ENCODE measurements at regions not wholly inside any gene's neighbourhood (a gene's known extent, or its start where the extent isn't known, plus 50 kb on each side); places are given as distances from the start of the nearest gene placed in this dataset.

GRCh38 chr1:201624741-201625225, 85.9 kb downstream of the NAV1 start:
- Mint-ChIP-seq H3K36me3 (ENCODE audit: low read depth) (no peaks in the 10 kb centered on the region), H3K9me3 (no peaks in the 10 kb centered on the region), H3K4me3 (no peak overlapping the region), H3K27me3 (ENCODE audit: low read depth) (no peaks in the 10 kb centered on the region), H3K4me1 (ENCODE audit: low read depth) (no peaks in the 10 kb centered on the region), H3K27ac (no peak overlapping the region)

GRCh38 chr1:201625226-201625761, 86.4 kb downstream of the NAV1 start:
- Mint-ChIP-seq H3K27me3 (ENCODE audit: low read depth) (no peaks in the 10 kb centered on the region), H3K27ac (no peak overlapping the region), H3K9me3 (no peaks in the 10 kb centered on the region), H3K36me3 (ENCODE audit: low read depth) (no peaks in the 10 kb centered on the region), H3K4me1 (ENCODE audit: low read depth) (no peaks in the 10 kb centered on the region), H3K4me3 (no peak overlapping the region)

GRCh38 chr1:201625851-201626251, 86.9 kb downstream of the NAV1 start:
- no peak overlapping the region for H3K4me3 Mint-ChIP-seq
- H3K36me3 Mint-ChIP-seq (ENCODE audit: low read depth): no peaks in the 10 kb centered on the region
- H3K9me3 Mint-ChIP-seq: no peaks in the 10 kb centered on the region
- H3K4me1 Mint-ChIP-seq (ENCODE audit: low read depth): no peaks in the 10 kb centered on the region
- no peak overlapping the region for H3K27ac Mint-ChIP-seq
- H3K27me3 Mint-ChIP-seq (ENCODE audit: low read depth): no peaks in the 10 kb centered on the region

- Mint-ChIP-seq H3K27me3 (ENCODE audit: low read depth) (no peaks in the 10 kb centered on the region), H3K4me1 (ENCODE audit: low read depth) (no peaks in the 10 kb centered on the region), H3K27ac (no peak overlapping the region), H3K4me3 (no peak overlapping the region), H3K9me3 (no peaks in the 10 kb centered on the region), H3K36me3 (ENCODE audit: low read depth) (no peaks in the 10 kb centered on the region)
These were observed 87.8 kb downstream of the NAV1 start for GRCh38 chr1:201626629-201627275.

- Mint-ChIP-seq H3K4me1 (ENCODE audit: low read depth) (no peaks in the 10 kb centered on the region), H3K4me3 (no peak overlapping the region), H3K27me3 (ENCODE audit: low read depth) (no peaks in the 10 kb centered on the region), H3K9me3 (no peaks in the 10 kb centered on the region), H3K27ac (no peak overlapping the region), H3K36me3 (ENCODE audit: low read depth) (no peaks in the 10 kb centered on the region)
These were observed 89.6 kb downstream of the NAV1 start for GRCh38 chr1:201628490-201628889.

GRCh38 chr1:201630582-201630981, 91.7 kb downstream of the NAV1 start:
- no peaks in the 10 kb centered on the region for H3K9me3 Mint-ChIP-seq
- no peak overlapping the region for H3K27ac Mint-ChIP-seq
- H3K27me3 Mint-ChIP-seq (ENCODE audit: low read depth): no peaks in the 10 kb centered on the region
- H3K36me3 Mint-ChIP-seq (ENCODE audit: low read depth): no peaks in the 10 kb centered on the region
- H3K4me1 Mint-ChIP-seq (ENCODE audit: low read depth): no peaks in the 10 kb centered on the region
- H3K4me3 Mint-ChIP-seq: no peak overlapping the region

GRCh38 chr1:201631037-201631436, 92.1 kb downstream of the NAV1 start:
- H3K27ac Mint-ChIP-seq: no peak overlapping the region
- H3K27me3 Mint-ChIP-seq (ENCODE audit: low read depth): no peaks in the 10 kb centered on the region
- no peaks in the 10 kb centered on the region for H3K36me3 Mint-ChIP-seq (ENCODE audit: low read depth)
- H3K4me3 Mint-ChIP-seq: no peak overlapping the region
- H3K4me1 Mint-ChIP-seq (ENCODE audit: low read depth): no peaks in the 10 kb centered on the region
- H3K9me3 Mint-ChIP-seq: no peaks in the 10 kb centered on the region

GRCh38 chr1:201632364-201632952, 93.5 kb downstream of the NAV1 start:
- no peaks in the 10 kb centered on the region for H3K9me3 Mint-ChIP-seq
- no peak overlapping the region for H3K27ac Mint-ChIP-seq
- H3K27me3 Mint-ChIP-seq (ENCODE audit: low read depth): no peaks in the 10 kb centered on the region
- H3K4me3 Mint-ChIP-seq: no peak overlapping the region
- no peaks in the 10 kb centered on the region for H3K4me1 Mint-ChIP-seq (ENCODE audit: low read depth)
- H3K36me3 Mint-ChIP-seq (ENCODE audit: low read depth): no peaks in the 10 kb centered on the region

- Mint-ChIP-seq H3K36me3 (ENCODE audit: low read depth) (no peaks in the 10 kb centered on the region), H3K27ac (no peak overlapping the region), H3K9me3 (no peaks in the 10 kb centered on the region), H3K27me3 (ENCODE audit: low read depth) (no peaks in the 10 kb centered on the region), H3K4me3 (no peak overlapping the region), H3K4me1 (ENCODE audit: low read depth) (no peaks in the 10 kb centered on the region)
These were observed 94.4 kb downstream of the NAV1 start for GRCh38 chr1:201633297-201633696.

GRCh38 chr1:201633811-201634210, 94.9 kb downstream of the NAV1 start:
- peaks cover 3% of the 10 kb centered on the region for H3K27me3 Mint-ChIP-seq (ENCODE audit: low read depth)
- no peak overlapping the region for H3K4me3 Mint-ChIP-seq
- H3K4me1 Mint-ChIP-seq (ENCODE audit: low read depth): no peaks in the 10 kb centered on the region
- H3K27ac Mint-ChIP-seq: no peak overlapping the region
- H3K9me3 Mint-ChIP-seq: no peaks in the 10 kb centered on the region
- H3K36me3 Mint-ChIP-seq (ENCODE audit: low read depth): no peaks in the 10 kb centered on the region

- Mint-ChIP-seq H3K4me1 (ENCODE audit: low read depth) (no peaks in the 10 kb centered on the region), H3K36me3 (ENCODE audit: low read depth) (no peaks in the 10 kb centered on the region), H3K27ac (no peak overlapping the region), H3K9me3 (no peaks in the 10 kb centered on the region), H3K27me3 (ENCODE audit: low read depth) (peaks cover 5% of the 10 kb centered on the region), H3K4me3 (no peak overlapping the region)
These were observed 95.3 kb downstream of the NAV1 start for GRCh38 chr1:201634261-201634660.

- H3K4me3 Mint-ChIP-seq: no peak overlapping the region
- H3K9me3 Mint-ChIP-seq: no peaks in the 10 kb centered on the region
- H3K4me1 Mint-ChIP-seq (ENCODE audit: low read depth): no peaks in the 10 kb centered on the region
- H3K36me3 Mint-ChIP-seq (ENCODE audit: low read depth): no peaks in the 10 kb centered on the region
- peaks cover 5% of the 10 kb centered on the region for H3K27me3 Mint-ChIP-seq (ENCODE audit: low read depth)
- H3K27ac Mint-ChIP-seq: no peak overlapping the region
These were observed 97.2 kb downstream of the NAV1 start for GRCh38 chr1:201636097-201636496.

GRCh38 chr1:201636510-201636971, 97.6 kb downstream of the NAV1 start:
- Mint-ChIP-seq H3K27me3 (ENCODE audit: low read depth) (peaks cover 5% of the 10 kb centered on the region), H3K9me3 (no peaks in the 10 kb centered on the region), H3K4me3 (no peak overlapping the region), H3K4me1 (ENCODE audit: low read depth) (no peaks in the 10 kb centered on the region), H3K36me3 (ENCODE audit: low read depth) (no peaks in the 10 kb centered on the region), H3K27ac (no peak overlapping the region)

GRCh38 chr1:201637282-201638079, 98.6 kb downstream of the NAV1 start:
- H3K4me1 Mint-ChIP-seq (ENCODE audit: low read depth): no peaks in the 10 kb centered on the region
- no peak overlapping the region for H3K27ac Mint-ChIP-seq
- H3K9me3 Mint-ChIP-seq: no peaks in the 10 kb centered on the region
- no peaks in the 10 kb centered on the region for H3K36me3 Mint-ChIP-seq (ENCODE audit: low read depth)
- H3K27me3 Mint-ChIP-seq (ENCODE audit: low read depth): peaks cover 5% of the 10 kb centered on the region
- no peak overlapping the region for H3K4me3 Mint-ChIP-seq

GRCh38 chr1:201639391-201639790, 100.5 kb downstream of the NAV1 start:
- Mint-ChIP-seq H3K36me3 (ENCODE audit: low read depth) (no peaks in the 10 kb centered on the region), H3K4me3 (no peak overlapping the region), H3K9me3 (no peaks in the 10 kb centered on the region), H3K4me1 (ENCODE audit: low read depth) (no peaks in the 10 kb centered on the region), H3K27me3 (ENCODE audit: low read depth) (peaks cover 5% of the 10 kb centered on the region), H3K27ac (no peak overlapping the region)
